ENCODE measurements at regions not wholly inside any gene's neighbourhood (a gene's known extent, or its start where the extent isn't known, plus 50 kb on each side); places are given as distances from the start of the nearest gene placed in this dataset.

GRCh38 chr6:71408787-71409723 lies 120.4 kb downstream of the OGFRL1 start:
- TF ChIP-seq POLR2A (IDR thresholded peaks at IDR 0.05) (no peak), CTCF (IDR thresholded peaks at IDR 0.05) (no peak)
